ENCODE measurements at regions not wholly inside any gene's neighbourhood (a gene's known extent, or its start where the extent isn't known, plus 50 kb on each side); places are given as distances from the start of the nearest gene placed in this dataset.

DNA sequence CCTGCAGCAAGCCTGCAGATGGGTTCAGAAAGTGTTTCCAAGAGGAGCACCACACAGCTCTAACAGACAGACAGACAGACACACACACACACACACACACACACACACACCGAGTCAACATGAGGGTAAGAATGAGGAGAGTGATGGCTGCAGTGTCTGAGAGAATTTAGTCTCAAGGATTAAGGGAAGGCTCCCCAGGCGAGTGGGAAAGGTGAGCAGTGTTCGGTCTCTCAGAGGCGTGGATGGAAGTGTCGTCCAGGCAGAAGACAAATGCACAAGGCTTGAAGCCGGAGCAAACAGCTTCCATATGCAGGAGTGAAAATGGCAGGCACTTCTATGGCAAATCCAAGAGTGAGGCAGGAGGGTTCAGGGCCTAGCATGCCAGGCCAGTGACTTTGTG, 770.1 kb downstream of the KCNJ18 start:
- no peak for TF ChIP-seq CTCF (IDR thresholded peaks at IDR 0.05)
- TF ChIP-seq POLR2AphosphoS5 (IDR thresholded peaks at IDR 0.05; ENCODE audit: low read depth, low read length) = no peak
- TF ChIP-seq, protein P1, sequence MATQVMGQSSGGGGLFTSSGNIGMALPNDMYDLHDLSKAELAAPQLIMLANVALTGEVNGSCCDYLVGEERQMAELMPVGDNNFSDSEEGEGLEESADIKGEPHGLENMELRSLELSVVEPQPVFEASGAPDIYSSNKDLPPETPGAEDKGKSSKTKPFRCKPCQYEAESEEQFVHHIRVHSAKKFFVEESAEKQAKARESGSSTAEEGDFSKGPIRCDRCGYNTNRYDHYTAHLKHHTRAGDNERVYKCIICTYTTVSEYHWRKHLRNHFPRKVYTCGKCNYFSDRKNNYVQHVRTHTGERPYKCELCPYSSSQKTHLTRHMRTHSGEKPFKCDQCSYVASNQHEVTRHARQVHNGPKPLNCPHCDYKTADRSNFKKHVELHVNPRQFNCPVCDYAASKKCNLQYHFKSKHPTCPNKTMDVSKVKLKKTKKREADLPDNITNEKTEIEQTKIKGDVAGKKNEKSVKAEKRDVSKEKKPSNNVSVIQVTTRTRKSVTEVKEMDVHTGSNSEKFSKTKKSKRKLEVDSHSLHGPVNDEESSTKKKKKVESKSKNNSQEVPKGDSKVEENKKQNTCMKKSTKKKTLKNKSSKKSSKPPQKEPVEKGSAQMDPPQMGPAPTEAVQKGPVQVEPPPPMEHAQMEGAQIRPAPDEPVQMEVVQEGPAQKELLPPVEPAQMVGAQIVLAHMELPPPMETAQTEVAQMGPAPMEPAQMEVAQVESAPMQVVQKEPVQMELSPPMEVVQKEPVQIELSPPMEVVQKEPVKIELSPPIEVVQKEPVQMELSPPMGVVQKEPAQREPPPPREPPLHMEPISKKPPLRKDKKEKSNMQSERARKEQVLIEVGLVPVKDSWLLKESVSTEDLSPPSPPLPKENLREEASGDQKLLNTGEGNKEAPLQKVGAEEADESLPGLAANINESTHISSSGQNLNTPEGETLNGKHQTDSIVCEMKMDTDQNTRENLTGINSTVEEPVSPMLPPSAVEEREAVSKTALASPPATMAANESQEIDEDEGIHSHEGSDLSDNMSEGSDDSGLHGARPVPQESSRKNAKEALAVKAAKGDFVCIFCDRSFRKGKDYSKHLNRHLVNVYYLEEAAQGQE (IDR thresholded peaks at IDR 0.05; ENCODE audit: insufficient read depth in 1 of 2, low read depth in 2 of 2, low read length in 1 of 2) = no peak
- TF ChIP-seq TCF7L2 (IDR thresholded peaks at IDR 0.05; ENCODE audit: low read depth, low read length) = no peak

Data from Panc1 (cell line).